CD4-positive, alpha-beta T cell treated with Interleukin-6 at 100 ng/mL for 8 hours (primary cell): ENCODE measurements at regions not wholly inside any gene's neighbourhood (a gene's known extent, or its start where the extent isn't known, plus 50 kb on each side); places are given as distances from the start of the nearest gene placed in this dataset.

Experiments
- DNase-seq: peaks from one replicate; pipeline ENCODE4 v3.0.0-alpha.2; 2020; ENCODE audit warnings: mixed read lengths, low spot score

- DNase-seq, result no peak
Measured at GRCh38 chr13:53694814-53695532, 666.4 kb downstream of the OLFM4 start.

- no peak for DNase-seq
Measured at GRCh38 chr13:53703371-53704080, 674.9 kb downstream of the OLFM4 start.

GRCh38 chr13:53719281-53719680 is 690.7 kb downstream of the OLFM4 start:
- DNase-seq, result no peak

GRCh38 chr13:53732664-53733063 is 704.1 kb downstream of the OLFM4 start:
- no peak for DNase-seq

- no peak for DNase-seq
Measured at GRCh38 chr13:53743906-53744305, 715.3 kb downstream of the OLFM4 start.

GRCh38 chr13:53747825-53748224 is 719.2 kb downstream of the OLFM4 start:
- no peak for DNase-seq

GRCh38 chr13:53749306-53749705 is 720.7 kb downstream of the OLFM4 start:
- DNase-seq, result no peak

- DNase-seq, result no peak
Measured at GRCh38 chr13:53759016-53759415, 730.4 kb downstream of the OLFM4 start.

- no peak for DNase-seq
Measured at GRCh38 chr13:53775807-53776206, 747.2 kb downstream of the OLFM4 start.

GRCh38 chr13:53778937-53779336 is 750.3 kb downstream of the OLFM4 start:
- no peak for DNase-seq

- no peak for DNase-seq
Measured at GRCh38 chr13:53781941-53782340, 753.3 kb downstream of the OLFM4 start.

GRCh38 chr13:53782488-53782961 is 753.9 kb downstream of the OLFM4 start:
- DNase-seq, result no peak

- DNase-seq, result no peak
Measured at GRCh38 chr13:53783471-53783870, 754.9 kb downstream of the OLFM4 start.

GRCh38 chr13:53788286-53788685 is 759.7 kb downstream of the OLFM4 start:
- no peak for DNase-seq

GRCh38 chr13:53800011-53800410 is 771.4 kb downstream of the OLFM4 start:
- DNase-seq, result no peak

GRCh38 chr13:53807251-53807834 is 778.7 kb downstream of the OLFM4 start:
- DNase-seq, result no peak

GRCh38 chr13:53821632-53822031 is 793.0 kb downstream of the OLFM4 start:
- no peak for DNase-seq

GRCh38 chr13:53822136-53822535 is 793.5 kb downstream of the OLFM4 start:
- DNase-seq, result no peak

GRCh38 chr13:53839461-53839860 is 810.8 kb downstream of the OLFM4 start:
- no peak for DNase-seq

- DNase-seq, result no peak
Measured at GRCh38 chr13:53844473-53845146, 816.0 kb downstream of the OLFM4 start.

- DNase-seq, result no peak
Measured at GRCh38 chr13:53847502-53847901, 818.9 kb downstream of the OLFM4 start.

GRCh38 chr13:53848366-53848961 is 819.9 kb downstream of the OLFM4 start:
- no peak for DNase-seq
